Esophagus squamous epithelium (tissue), 4 donors: ENCODE measurements at regions not wholly inside any gene's neighbourhood (a gene's known extent, or its start where the extent isn't known, plus 50 kb on each side); places are given as distances from the start of the nearest gene placed in this dataset.
A peak's percentile ranks its signal among the peaks of the same experiment; 100 is the strongest.

ENCODE experiments used
- POLR2A ChIP-seq, 4 donors: fragments of 450-650 bp; IDR thresholded peaks; one replicate each; pipeline ENCODE4 v1.6.1; 2017; ENCODE audit warnings: antibody characterized with exemption in 4 of 4, mild to moderate bottlenecking in 4 of 4, moderate library complexity in 3 of 4
- TF ChIP-seq, protein P1 (sequence below), 6 experiments: fragments of 450-650 bp in 4 of 6; fragments of 200-600 bp in 2 of 6; sonication (generic) in 2 of 6; IDR thresholded peaks; one replicate each; pipeline ENCODE4 v1.5.1; 2016 to 2019; ENCODE audit warnings: antibody characterized with exemption in 6 of 6, mild to moderate bottlenecking in 4 of 6, moderate library complexity in 4 of 6

DNA sequence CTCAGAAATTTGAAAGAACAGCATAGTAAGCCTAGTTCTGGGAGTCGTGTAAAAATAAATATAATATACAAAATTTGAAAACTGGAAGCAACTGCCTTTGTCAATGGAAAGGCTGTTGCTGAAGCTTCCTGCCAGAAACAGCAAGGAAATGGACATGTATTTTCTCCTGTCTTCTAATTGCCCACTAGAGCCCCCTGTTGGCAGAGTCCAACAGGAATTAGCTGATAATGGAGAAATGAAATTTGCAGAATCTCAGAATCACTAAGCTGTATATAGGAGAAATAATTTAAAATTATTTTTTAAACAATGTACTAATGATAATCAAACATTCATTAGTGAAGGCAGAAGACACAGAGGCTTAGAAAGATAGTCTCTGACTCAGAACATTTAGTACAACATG is 414.8 kb downstream of the SLC6A15 start:
- TF ChIP-seq POLR2A (IDR thresholded peaks at IDR 0.05): no peak
- TF ChIP-seq, protein P1, sequence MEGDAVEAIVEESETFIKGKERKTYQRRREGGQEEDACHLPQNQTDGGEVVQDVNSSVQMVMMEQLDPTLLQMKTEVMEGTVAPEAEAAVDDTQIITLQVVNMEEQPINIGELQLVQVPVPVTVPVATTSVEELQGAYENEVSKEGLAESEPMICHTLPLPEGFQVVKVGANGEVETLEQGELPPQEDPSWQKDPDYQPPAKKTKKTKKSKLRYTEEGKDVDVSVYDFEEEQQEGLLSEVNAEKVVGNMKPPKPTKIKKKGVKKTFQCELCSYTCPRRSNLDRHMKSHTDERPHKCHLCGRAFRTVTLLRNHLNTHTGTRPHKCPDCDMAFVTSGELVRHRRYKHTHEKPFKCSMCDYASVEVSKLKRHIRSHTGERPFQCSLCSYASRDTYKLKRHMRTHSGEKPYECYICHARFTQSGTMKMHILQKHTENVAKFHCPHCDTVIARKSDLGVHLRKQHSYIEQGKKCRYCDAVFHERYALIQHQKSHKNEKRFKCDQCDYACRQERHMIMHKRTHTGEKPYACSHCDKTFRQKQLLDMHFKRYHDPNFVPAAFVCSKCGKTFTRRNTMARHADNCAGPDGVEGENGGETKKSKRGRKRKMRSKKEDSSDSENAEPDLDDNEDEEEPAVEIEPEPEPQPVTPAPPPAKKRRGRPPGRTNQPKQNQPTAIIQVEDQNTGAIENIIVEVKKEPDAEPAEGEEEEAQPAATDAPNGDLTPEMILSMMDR (IDR thresholded peaks at IDR 0.05): peak in 2 of 6 experiments; percentile 8 to 40
